Peyer's patch (tissue), 4 donors: ENCODE measurements at regions not wholly inside any gene's neighbourhood (a gene's known extent, or its start where the extent isn't known, plus 50 kb on each side); places are given as distances from the start of the nearest gene placed in this dataset.

Experiments
- DNase-seq, 3 donors: peaks; one replicate each; pipeline ENCODE4 v3.0.0-alpha.2; 2017 to 2019
- H3K27ac ChIP-seq, 4 donors: fragments of 200-600 bp; sonication (generic); one replicate each; pipeline ENCODE4 v1.5.1; 2016 to 2019
- H3K27me3 ChIP-seq, 2 donors: fragments of 200-600 bp; sonication (generic); one replicate each; pipeline ENCODE4 v1.5.1; 2019
- H3K36me3 ChIP-seq, 3 donors: fragments of 200-600 bp; sonication (generic); one replicate each; pipeline ENCODE4 v1.5.1; 2016 to 2019
- H3K4me1 ChIP-seq, 4 donors: fragments of 200-600 bp; sonication (generic); one replicate each; pipeline ENCODE4 v1.5.1; 2016 to 2019
- H3K4me3 ChIP-seq, 4 donors: fragments of 200-600 bp; sonication (generic); 1 replicate in 3 of 4; 2 replicates in 1 of 4; pipeline ENCODE4 v1.5.1; 2016 to 2019; ENCODE audit warnings: mild to moderate bottlenecking in 1 of 4
- H3K9me3 ChIP-seq, 4 donors: fragments of 200-600 bp; sonication (generic); one replicate each; pipeline ENCODE4 v1.5.1; 2016 to 2019; ENCODE audit warnings: mild to moderate bottlenecking in 1 of 4
- POLR2A ChIP-seq, 2 donors: fragments of 450-650 bp; IDR thresholded peaks; one replicate each; pipeline ENCODE4 v1.5.1; 2017; ENCODE audit warnings: antibody characterized with exemption in 2 of 2, mild to moderate bottlenecking in 2 of 2, moderate library complexity in 2 of 2
- TF ChIP-seq, protein P1 (sequence below), 6 experiments: fragments of 450-650 bp in 4 of 6; fragments of 200-600 bp in 2 of 6; sonication (generic) in 1 of 6; IDR thresholded peaks; one replicate each; pipeline ENCODE4 v1.5.1; 2017 to 2019; ENCODE audit warnings: antibody characterized with exemption in 6 of 6, mild to moderate bottlenecking in 3 of 6, moderate library complexity in 1 of 6

DNA sequence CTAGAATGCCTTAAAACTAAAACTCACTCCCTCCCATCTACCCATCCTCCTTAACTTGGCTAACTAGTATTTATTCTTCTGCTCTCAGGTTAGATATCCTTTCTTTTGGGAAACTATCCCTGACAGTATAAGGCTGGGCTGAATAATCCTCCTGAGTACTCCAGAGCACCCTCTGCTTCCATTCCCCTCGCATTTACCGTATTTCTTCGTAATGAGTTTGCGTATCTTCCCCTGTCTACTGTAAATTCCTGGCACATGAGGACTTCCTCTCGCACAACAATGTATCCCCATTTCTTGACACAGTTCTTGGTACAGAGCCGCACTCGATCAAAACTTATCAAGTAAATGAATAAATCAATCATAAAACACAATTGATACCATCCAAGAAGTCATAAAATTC is 82.9 kb upstream of the AKAP13 start:
- H3K9me3 ChIP-seq = no peaks in the 10 kb centered on the region
- H3K4me1 ChIP-seq = no peaks in the 10 kb centered on the region
- H3K36me3 ChIP-seq = no peaks in the 10 kb centered on the region
- no peak overlapping the region for H3K27ac ChIP-seq
- H3K27me3 ChIP-seq = no peaks in the 10 kb centered on the region
- no peak for TF ChIP-seq POLR2A (IDR thresholded peaks at IDR 0.05)
- TF ChIP-seq, protein P1, sequence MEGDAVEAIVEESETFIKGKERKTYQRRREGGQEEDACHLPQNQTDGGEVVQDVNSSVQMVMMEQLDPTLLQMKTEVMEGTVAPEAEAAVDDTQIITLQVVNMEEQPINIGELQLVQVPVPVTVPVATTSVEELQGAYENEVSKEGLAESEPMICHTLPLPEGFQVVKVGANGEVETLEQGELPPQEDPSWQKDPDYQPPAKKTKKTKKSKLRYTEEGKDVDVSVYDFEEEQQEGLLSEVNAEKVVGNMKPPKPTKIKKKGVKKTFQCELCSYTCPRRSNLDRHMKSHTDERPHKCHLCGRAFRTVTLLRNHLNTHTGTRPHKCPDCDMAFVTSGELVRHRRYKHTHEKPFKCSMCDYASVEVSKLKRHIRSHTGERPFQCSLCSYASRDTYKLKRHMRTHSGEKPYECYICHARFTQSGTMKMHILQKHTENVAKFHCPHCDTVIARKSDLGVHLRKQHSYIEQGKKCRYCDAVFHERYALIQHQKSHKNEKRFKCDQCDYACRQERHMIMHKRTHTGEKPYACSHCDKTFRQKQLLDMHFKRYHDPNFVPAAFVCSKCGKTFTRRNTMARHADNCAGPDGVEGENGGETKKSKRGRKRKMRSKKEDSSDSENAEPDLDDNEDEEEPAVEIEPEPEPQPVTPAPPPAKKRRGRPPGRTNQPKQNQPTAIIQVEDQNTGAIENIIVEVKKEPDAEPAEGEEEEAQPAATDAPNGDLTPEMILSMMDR (IDR thresholded peaks at IDR 0.05) = no peak
- no peak for DNase-seq
- H3K4me3 ChIP-seq = no peak overlapping the region

DNA sequence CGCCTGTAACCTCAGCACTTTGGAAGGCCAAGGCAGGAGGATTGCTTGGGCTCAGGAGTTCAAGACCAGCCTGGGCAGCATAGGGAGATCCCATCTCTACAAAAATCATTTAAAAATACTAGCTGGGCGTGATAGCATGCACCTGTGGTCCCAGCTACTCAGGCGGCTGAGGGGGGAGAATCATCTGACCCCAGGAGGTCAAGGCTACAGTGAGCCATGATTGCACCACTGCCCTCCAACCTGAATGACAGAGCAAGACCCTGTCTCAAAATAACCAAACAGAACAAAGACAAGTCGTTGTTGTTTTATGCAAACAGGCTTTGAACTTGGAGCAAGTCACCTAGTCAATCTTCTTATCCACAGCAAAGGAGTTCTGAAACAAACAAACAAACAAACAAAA is 82.0 kb upstream of the AKAP13 start:
- H3K36me3 ChIP-seq = no peaks in the 10 kb centered on the region

DNA sequence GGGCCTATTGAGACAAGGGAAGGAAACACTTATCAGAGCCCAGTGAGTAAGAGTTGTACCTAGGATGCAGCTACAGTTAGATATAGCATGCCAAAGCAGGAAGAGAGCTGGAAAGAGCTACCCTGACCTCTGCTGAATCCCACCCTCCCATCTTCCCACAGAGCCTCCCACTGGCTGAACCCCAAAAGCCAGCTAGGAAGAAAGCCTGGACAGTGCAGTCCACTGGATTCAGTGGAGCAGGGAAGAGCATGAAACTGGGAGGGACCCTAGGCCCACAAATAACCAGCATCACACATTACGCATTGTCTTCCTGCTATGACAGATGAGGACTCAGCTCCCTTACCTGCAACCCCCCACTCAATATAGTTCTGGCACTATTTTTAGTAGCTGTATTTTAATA is 81.5 kb upstream of the AKAP13 start:
- no peak overlapping the region for H3K27ac ChIP-seq
- no peaks in the 10 kb centered on the region for H3K9me3 ChIP-seq
- no peaks in the 10 kb centered on the region for H3K4me1 ChIP-seq
- no peaks in the 10 kb centered on the region for H3K36me3 ChIP-seq
- DNase-seq = no peak
- H3K4me3 ChIP-seq = no peak overlapping the region
- no peaks in the 10 kb centered on the region for H3K27me3 ChIP-seq
- TF ChIP-seq, protein P1 (IDR thresholded peaks at IDR 0.05) = no peak
- TF ChIP-seq POLR2A (IDR thresholded peaks at IDR 0.05) = no peak

More for the DNA sequence above, 82.0 kb upstream of the AKAP13 start:
- H3K27me3 ChIP-seq = no peaks in the 10 kb centered on the region
- no peak for DNase-seq
- H3K27ac ChIP-seq = no peak overlapping the region
- no peaks in the 10 kb centered on the region for H3K4me1 ChIP-seq
- no peaks in the 10 kb centered on the region for H3K9me3 ChIP-seq
- no peak for TF ChIP-seq POLR2A (IDR thresholded peaks at IDR 0.05)
- TF ChIP-seq, protein P1 (IDR thresholded peaks at IDR 0.05) = no peak
- no peak overlapping the region for H3K4me3 ChIP-seq

DNA sequence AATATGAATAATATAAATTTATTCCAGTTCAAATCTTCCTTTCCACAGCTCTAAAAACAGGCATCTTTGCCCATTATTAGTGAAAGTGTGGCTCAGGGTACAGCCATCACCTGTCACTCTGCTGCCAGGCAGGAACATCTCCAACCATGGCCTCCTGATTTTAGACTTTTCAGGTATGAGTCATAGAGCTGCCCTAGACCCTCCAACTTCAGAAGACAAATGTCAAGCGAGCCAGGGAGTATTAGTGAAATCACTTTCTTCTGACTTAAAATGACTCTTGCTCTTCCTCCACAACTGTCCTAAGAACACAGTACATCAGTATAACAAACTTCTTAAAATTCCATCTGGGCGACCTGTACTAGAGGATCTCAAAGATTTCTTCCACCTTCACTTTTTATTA is 78.1 kb upstream of the AKAP13 start:
- Histone ChIP-seq H3K36me3 (no peaks in the 10 kb centered on the region), H3K27ac (no peak overlapping the region), H3K4me3 (no peak overlapping the region), H3K27me3 (no peaks in the 10 kb centered on the region), H3K9me3 (no peaks in the 10 kb centered on the region), H3K4me1 (no peaks in the 10 kb centered on the region)
- no peak for TF ChIP-seq POLR2A (IDR thresholded peaks at IDR 0.05)
- TF ChIP-seq, protein P1 (IDR thresholded peaks at IDR 0.05) = no peak
- DNase-seq = no peak

DNA sequence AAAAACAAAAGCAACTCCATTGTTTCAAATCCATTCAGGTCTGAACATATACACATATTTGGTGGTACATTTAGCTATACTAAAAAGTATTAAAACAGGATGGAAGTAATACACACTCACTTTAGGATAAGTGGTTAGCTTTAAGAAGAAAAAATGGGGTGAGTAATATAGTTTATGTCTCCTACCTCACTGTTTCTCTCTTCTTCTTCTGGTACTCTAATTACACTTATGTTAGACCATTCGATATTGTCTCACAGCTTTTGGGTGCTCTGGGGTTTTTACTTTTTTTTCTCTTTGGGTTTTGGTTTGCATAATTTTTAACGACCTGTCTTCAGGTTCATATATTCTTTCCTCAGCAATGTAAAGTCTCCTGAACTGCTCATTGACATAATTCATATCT is 75.4 kb upstream of the AKAP13 start:
- H3K4me3 ChIP-seq = no peak overlapping the region
- no peaks in the 10 kb centered on the region for H3K9me3 ChIP-seq
- TF ChIP-seq, protein P1 (IDR thresholded peaks at IDR 0.05) = no peak
- TF ChIP-seq POLR2A (IDR thresholded peaks at IDR 0.05) = no peak
- no peaks in the 10 kb centered on the region for H3K27me3 ChIP-seq
- no peak overlapping the region for H3K27ac ChIP-seq
- H3K36me3 ChIP-seq = no peaks in the 10 kb centered on the region
- H3K4me1 ChIP-seq = no peaks in the 10 kb centered on the region
- no peak for DNase-seq
